HG03135 (cell line): ENCODE measurements at regions not wholly inside any gene's neighbourhood (a gene's known extent, or its start where the extent isn't known, plus 50 kb on each side); places are given as distances from the start of the nearest gene placed in this dataset.

Experiments
- ATAC-seq: cut with Tn5 transposase; IDR thresholded peaks from one replicate; pipeline ENCODE4 v1.9.1; 2021; ENCODE audit warnings: mild to moderate bottlenecking, moderate library complexity; ENCODE audit not compliant: unreplicated experiment

GRCh38 chr18:51767293-51767692 lies 569.8 kb upstream of the MEX3C start:
- ATAC-seq: peak; percentile 87

GRCh38 chr18:51778115-51778514 lies 561.9 kb upstream of the DCC start:
- ATAC-seq: no peak

- ATAC-seq: no peak
Measured at GRCh38 chr18:51789871-51790270, 550.1 kb upstream of the DCC start.

- no peak for ATAC-seq
Measured at GRCh38 chr18:51801514-51801913, 538.5 kb upstream of the DCC start.

GRCh38 chr18:51802569-51803428 lies 537.2 kb upstream of the DCC start:
- ATAC-seq: no peak

GRCh38 chr18:51807336-51807735 lies 532.7 kb upstream of the DCC start:
- ATAC-seq: no peak

- no peak for ATAC-seq
Measured at GRCh38 chr18:51811883-51812282, 528.1 kb upstream of the DCC start.

GRCh38 chr18:51813740-51814139 lies 526.3 kb upstream of the DCC start:
- no peak for ATAC-seq

GRCh38 chr18:51821610-51822009 lies 518.4 kb upstream of the DCC start:
- no peak for ATAC-seq

GRCh38 chr18:51824746-51825145 lies 515.3 kb upstream of the DCC start:
- no peak for ATAC-seq

GRCh38 chr18:51833850-51834249 lies 506.1 kb upstream of the DCC start:
- ATAC-seq: no peak

GRCh38 chr18:51848702-51849101 lies 491.3 kb upstream of the DCC start:
- ATAC-seq: no peak

- no peak for ATAC-seq
Measured at GRCh38 chr18:51852681-51853080, 487.3 kb upstream of the DCC start.

GRCh38 chr18:51857989-51858388 lies 482.0 kb upstream of the DCC start:
- no peak for ATAC-seq

GRCh38 chr18:51861046-51861445 lies 479.0 kb upstream of the DCC start:
- no peak for ATAC-seq

GRCh38 chr18:51862051-51862715 lies 477.8 kb upstream of the DCC start:
- ATAC-seq: no peak

- ATAC-seq: no peak
Measured at GRCh38 chr18:51864219-51864965, 475.6 kb upstream of the DCC start.

- ATAC-seq: no peak
Measured at GRCh38 chr18:51865538-51865937, 474.5 kb upstream of the DCC start.

GRCh38 chr18:51867767-51868166 lies 472.2 kb upstream of the DCC start:
- no peak for ATAC-seq

- no peak for ATAC-seq
Measured at GRCh38 chr18:51878724-51879123, 461.3 kb upstream of the DCC start.

GRCh38 chr18:51879329-51879728 lies 460.7 kb upstream of the DCC start:
- no peak for ATAC-seq

- ATAC-seq: no peak
Measured at GRCh38 chr18:51881394-51881793, 458.6 kb upstream of the DCC start.
